ENCODE measurements at regions not wholly inside any gene's neighbourhood (a gene's known extent, or its start where the extent isn't known, plus 50 kb on each side); places are given as distances from the start of the nearest gene placed in this dataset.

DNA sequence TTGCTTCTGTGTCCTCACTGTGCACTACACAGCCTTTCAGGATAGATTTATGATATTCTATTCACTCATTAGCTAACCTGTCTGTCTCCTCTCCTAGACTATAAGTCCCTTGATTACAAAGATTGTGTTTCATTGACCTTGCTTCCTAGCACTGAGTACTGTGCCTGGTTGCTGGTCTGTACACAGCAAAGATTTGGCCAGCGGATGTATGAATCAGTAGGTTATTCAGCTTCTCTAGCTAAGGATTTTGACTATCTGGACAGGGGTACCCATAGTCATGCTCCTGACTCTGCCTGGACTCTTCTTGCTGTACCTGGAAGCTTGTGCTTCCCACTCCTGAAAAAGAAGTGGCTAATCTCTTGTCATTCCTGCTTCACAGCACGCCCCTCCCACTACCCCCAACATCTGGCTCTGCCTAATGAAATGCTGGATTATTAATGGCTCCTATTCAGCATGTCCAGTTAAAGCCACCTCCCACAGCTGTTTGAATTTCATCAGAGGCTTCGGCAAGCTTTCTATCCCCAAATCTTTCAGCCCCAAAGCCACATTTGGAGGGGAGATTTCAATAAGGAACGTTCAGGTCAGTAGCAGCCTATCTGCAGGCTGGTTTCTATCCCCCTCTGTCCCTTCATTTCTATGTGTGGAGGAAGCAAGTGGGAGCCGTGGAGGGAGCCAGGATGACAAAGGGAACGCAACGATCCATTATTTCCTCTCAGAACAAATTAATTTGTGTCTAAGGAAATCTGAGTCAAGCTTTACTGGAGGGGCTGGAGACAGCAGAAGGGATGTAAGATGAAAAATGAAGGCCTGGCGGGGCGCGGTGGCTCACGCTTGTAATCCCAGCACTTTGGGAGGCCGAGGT, 64.8 kb upstream of the PPM1J start:
- Mint-ChIP-seq H3K27ac (no peak overlapping the region), H3K27me3 (peaks cover 10 to 14% of the 10 kb centered on the region in 2 donors), H3K9me3 (peaks cover 0 to 2% of the 10 kb centered on the region in 2 donors), H3K4me1 (no peaks in the 10 kb centered on the region), H3K36me3 (no peaks in the 10 kb centered on the region), H3K4me3 (no peak overlapping the region)
- no peak for DNase-seq
- ATAC-seq (replicated peaks): no peak

DNA sequence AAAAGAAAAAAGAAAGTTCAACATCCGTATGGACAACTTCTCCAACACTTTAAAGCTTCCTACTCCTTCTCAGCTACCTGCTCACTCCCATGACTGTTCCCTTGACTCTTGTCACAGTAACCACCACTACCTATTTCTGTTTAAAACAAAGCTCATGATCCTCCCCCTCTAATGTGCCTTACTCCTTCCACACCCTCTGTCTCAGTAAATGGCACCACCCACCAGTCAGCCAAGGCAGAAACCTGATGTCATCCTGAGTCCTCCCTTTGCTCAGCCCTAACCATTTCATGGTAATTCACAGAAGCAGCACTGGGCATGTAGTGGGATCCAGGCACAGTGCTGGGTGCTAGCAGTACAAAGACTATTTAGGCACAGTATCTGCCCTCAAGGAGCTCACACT, 63.0 kb upstream of the PPM1J start:
- ATAC-seq (replicated peaks): no peak
- H3K36me3 Mint-ChIP-seq: no peaks in the 10 kb centered on the region
- H3K4me1 Mint-ChIP-seq: no peaks in the 10 kb centered on the region
- H3K9me3 Mint-ChIP-seq: no peaks in the 10 kb centered on the region
- DNase-seq: no peak
- H3K27ac Mint-ChIP-seq: no peak overlapping the region
- H3K4me3 Mint-ChIP-seq: no peak overlapping the region
- H3K27me3 Mint-ChIP-seq: peaks cover 9 to 10% of the 10 kb centered on the region in 2 donors

DNA sequence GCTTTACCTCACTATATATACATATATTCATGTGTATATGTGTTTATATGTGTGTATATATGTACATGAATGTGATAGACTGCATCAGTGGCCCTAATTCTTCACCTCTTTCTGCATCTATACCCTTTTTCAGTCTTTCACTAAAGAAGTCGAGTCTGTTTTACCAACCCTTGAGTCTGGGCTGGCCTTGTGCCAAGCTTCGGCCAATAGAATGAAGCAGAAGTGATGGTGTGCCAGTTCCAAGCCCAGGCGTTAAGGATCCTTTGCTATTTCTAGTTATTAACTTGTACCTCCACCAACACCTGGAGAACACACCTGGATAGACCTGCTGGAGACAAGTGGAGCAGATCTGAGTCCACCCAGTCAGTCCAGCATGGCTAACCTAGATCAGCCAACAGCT, 61.6 kb upstream of the PPM1J start:
- peaks cover 10 to 13% of the 10 kb centered on the region in 2 donors for H3K27me3 Mint-ChIP-seq
- H3K27ac Mint-ChIP-seq: no peak overlapping the region
- no peaks in the 10 kb centered on the region for H3K4me1 Mint-ChIP-seq
- DNase-seq: no peak
- H3K4me3 Mint-ChIP-seq: no peak overlapping the region
- no peaks in the 10 kb centered on the region for H3K9me3 Mint-ChIP-seq
- ATAC-seq (replicated peaks): no peak
- no peaks in the 10 kb centered on the region for H3K36me3 Mint-ChIP-seq

DNA sequence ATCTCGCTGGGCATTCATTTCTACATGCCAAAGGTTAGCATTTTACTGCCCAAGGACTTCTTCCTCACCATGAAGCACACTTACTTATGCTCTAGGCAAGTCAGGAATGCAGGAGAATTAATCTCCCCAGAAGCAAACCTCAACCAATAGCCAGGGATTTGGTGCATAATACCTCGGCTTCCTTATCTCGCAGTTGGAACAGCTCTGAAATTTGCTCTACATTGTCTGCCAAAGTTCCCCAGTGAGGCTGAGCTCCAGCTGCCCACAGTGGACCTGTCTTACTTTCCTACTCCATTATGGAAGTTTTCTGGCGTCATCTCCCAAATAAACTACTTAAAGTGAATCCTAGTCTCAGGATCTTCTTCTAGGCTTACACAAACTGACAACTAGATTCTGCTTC, 57.6 kb upstream of the PPM1J start:
- Mint-ChIP-seq H3K36me3 (no peaks in the 10 kb centered on the region), H3K9me3 (no peaks in the 10 kb centered on the region), H3K4me3 (no peak overlapping the region), H3K4me1 (no peaks in the 10 kb centered on the region), H3K27ac (no peak overlapping the region), H3K27me3 (peaks cover 4 to 9% of the 10 kb centered on the region in 2 donors)
- ATAC-seq (replicated peaks) (no peak), DNase-seq (no peak)

DNA sequence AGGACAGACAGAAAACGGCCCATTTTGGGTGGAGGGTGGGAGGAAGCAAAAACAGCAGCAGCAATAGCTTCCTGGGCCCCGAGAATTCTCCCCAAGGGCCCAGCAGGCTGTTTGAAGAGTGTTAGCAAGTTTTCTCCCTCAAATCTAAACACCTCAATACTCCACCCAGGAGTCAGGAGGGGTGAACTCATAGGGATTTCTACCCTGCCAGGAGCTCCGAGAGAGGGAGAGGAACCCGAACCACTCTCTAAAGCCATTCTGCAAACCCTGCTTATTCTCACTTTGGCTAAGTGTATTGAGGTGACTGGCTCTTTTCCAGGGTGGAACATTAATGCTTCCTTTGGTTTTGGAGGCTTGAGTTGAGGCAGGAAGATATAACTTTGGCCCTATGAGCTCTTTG, 55.6 kb upstream of the PPM1J start:
- Mint-ChIP-seq H3K9me3 (peaks cover 4% of the 10 kb centered on the region in 2 donors), H3K36me3 (no peaks in the 10 kb centered on the region), H3K27me3 (peaks cover 4 to 6% of the 10 kb centered on the region in 2 donors), H3K4me1 (no peaks in the 10 kb centered on the region), H3K27ac (no peak overlapping the region), H3K4me3 (no peak overlapping the region)
- DNase-seq: no peak
- ATAC-seq (replicated peaks): no peak

DNA sequence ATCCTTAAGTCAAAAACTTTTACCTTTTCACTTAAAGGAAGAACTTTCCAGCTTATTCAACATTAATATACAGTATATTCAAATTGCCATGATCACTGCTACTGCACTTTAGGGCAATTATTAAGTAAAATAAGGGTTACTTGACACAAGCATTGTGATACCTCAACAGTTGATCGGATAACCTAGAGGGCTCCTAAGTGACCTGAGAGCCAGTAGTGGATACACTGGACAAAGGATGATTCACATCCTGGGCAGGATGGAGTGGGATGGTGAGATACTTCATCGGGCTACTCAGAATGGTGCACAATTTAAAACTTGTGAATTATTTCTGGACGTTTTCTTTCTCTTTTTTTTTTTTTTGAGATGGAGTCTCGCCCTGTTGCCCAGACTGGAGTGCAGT, 54.5 kb upstream of the PPM1J start:
- Mint-ChIP-seq H3K36me3 (no peaks in the 10 kb centered on the region), H3K9me3 (peaks cover 4% of the 10 kb centered on the region in 2 donors), H3K27ac (no peak overlapping the region), H3K27me3 (peaks cover 4 to 7% of the 10 kb centered on the region in 2 donors), H3K4me3 (no peak overlapping the region), H3K4me1 (no peaks in the 10 kb centered on the region)
- no peak for DNase-seq
- no peak for ATAC-seq (replicated peaks)

DNA sequence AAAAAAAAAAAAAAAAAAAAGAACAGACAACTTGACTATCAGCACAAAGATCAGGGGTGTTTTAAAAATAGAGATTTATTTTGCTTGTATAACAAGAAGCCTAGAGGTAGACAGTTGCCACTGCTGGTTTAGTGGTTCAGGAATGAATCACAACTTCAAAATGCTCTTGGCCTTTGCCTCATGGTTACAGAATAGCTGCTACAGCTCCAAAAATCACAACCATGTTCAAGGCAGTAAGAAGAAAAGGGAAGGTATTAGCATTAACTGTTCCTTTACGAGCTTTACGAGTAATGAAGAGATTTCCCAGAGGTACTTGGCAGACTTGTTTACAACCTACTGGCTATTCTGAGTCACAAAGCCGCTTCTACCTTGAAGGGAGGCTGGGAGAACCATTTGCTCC, 52.5 kb upstream of the PPM1J start:
- no peaks in the 10 kb centered on the region for H3K36me3 Mint-ChIP-seq
- ATAC-seq (replicated peaks): no peak
- H3K4me3 Mint-ChIP-seq: no peak overlapping the region
- no peaks in the 10 kb centered on the region for H3K4me1 Mint-ChIP-seq
- H3K27me3 Mint-ChIP-seq: peaks cover 4 to 11% of the 10 kb centered on the region in 2 donors
- no peak overlapping the region for H3K27ac Mint-ChIP-seq
- H3K9me3 Mint-ChIP-seq: peaks cover 4% of the 10 kb centered on the region in 2 donors
- DNase-seq: no peak
